ENCODE measurements at regions not wholly inside any gene's neighbourhood (a gene's known extent, or its start where the extent isn't known, plus 50 kb on each side); places are given as distances from the start of the nearest gene placed in this dataset.

DNA sequence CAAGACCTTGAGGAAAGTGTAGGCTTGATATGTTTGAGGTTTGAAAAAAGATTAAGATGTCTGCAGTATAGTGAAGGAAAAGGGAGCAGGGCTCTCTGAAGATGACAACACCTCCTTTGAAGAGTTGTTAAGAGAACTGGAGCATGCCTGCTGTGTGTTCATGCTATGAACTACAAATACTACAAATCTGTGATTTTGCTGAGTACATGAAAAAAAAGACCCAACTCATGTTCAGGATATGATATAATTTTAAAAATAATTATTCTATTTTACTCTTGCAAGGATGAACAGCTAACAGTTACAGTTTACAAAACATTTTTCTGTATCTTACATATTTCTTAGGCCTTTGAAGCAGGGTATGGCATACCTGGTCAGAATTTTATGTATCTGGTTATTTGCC, 305.4 kb upstream of the CWC22 start:
- no peaks in the 10 kb centered on the region for H3K4me1 ChIP-seq
- no peak overlapping the region for H3K27ac ChIP-seq
- DNase-seq (no peak), ATAC-seq (no peak)
- intact Hi-C loops (cut with DNase I): no loop called here
- H3K4me3 ChIP-seq: no peak overlapping the region
- H3K36me3 ChIP-seq: no peaks in the 10 kb centered on the region
- no peak for TF ChIP-seq CTCF (IDR thresholded peaks at IDR 0.05)
- H3K9me3 ChIP-seq: no peaks in the 10 kb centered on the region
- no peaks in the 10 kb centered on the region for H3K27me3 ChIP-seq (ENCODE audit: low read depth)

DNA sequence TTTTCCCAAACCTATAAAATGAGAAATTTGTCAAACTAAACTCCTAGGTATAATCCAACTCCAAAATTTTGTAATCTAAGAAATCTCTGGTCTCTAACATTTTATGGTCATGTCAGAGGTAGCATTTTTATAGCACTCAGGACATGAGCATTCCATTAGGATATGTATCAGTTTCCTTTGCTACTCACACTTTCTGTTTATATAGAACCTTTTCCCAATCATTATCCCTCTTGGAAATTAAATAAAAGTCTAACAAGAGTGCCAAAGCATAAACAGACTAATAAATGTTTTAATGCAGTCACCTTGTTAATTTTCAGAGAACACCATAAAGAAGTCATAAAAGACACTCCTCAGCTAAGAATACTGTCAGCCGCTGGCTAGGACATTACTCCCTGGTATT, 300.0 kb upstream of the CWC22 start:
- intact Hi-C loops (cut with DNase I): no loop called here
- no peak overlapping the region for H3K27ac ChIP-seq
- H3K27me3 ChIP-seq (ENCODE audit: low read depth): no peaks in the 10 kb centered on the region
- H3K36me3 ChIP-seq: no peaks in the 10 kb centered on the region
- TF ChIP-seq CTCF (IDR thresholded peaks at IDR 0.05): no peak
- no peak for DNase-seq
- H3K9me3 ChIP-seq: no peaks in the 10 kb centered on the region
- no peak overlapping the region for H3K4me3 ChIP-seq
- no peaks in the 10 kb centered on the region for H3K4me1 ChIP-seq
- ATAC-seq: no peak

DNA sequence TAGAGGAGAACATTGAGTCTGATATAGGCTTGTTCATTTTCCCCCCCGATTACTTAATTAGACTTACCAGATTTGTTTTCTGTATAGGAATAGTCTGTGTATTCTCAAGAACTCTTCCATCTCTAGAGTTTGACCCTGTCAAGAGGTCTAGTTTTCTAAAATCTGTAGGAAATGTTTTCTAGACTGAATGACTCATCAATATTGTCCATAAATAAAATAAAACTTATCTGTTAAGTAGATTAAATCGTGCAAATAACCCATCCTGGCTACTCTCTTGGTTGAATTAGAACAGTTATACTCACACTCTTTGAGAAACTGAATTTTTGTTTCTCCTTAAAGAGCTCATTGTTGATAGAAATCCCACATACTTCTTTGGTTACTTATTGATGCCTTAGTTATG, 299.2 kb upstream of the CWC22 start:
- intact Hi-C loops (cut with DNase I): no loop called here
- H3K4me3 ChIP-seq: no peak overlapping the region
- no peak for TF ChIP-seq CTCF (IDR thresholded peaks at IDR 0.05)
- no peaks in the 10 kb centered on the region for H3K9me3 ChIP-seq
- H3K27me3 ChIP-seq (ENCODE audit: low read depth): no peaks in the 10 kb centered on the region
- no peaks in the 10 kb centered on the region for H3K36me3 ChIP-seq
- H3K4me1 ChIP-seq: no peaks in the 10 kb centered on the region
- H3K27ac ChIP-seq: no peak overlapping the region
- DNase-seq (no peak), ATAC-seq (no peak)

DNA sequence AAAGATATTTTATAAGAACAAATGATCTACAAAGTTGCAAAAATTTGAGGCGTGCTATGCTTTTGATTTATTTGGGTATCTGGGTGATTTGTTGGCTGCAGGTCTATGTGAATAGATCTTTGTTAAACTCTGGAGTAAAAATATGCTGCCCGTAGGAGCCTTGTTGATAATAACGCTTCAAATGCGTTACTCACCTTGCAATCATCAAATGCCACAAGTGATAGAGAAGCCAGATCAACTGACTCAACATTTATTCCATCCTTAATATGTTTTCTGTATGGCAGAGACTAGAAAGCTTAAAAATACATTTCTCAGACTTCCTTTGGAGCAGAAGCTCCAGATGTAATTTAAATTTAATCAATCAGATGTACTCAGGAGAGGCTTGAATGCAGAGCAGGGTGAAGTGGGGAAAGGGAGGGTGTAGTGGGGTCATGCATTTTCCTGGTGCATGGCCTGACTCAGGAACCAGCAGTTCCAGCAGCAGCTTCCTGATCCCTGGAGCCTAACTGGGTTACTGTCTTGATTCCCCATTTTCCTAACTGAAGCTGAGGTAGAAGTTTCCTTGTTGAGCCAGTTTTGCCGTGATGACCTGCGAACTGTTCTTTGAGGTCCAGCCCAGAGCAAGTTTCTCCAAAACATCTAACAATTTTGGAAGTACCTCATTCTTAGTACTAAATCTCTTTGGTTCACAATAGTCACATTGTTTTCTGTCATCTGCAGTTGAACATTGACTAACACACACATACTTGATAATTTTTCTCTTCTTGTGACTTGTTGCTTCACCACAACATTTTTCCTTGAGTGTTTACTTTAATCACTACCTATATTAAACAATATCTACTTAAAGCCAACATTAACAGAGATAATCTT, 284.7 kb upstream of the CWC22 start:
- no peak for TF ChIP-seq CTCF (IDR thresholded peaks at IDR 0.05)
- H3K4me1 ChIP-seq: no peaks in the 10 kb centered on the region
- H3K27me3 ChIP-seq (ENCODE audit: low read depth): no peaks in the 10 kb centered on the region
- no peaks in the 10 kb centered on the region for H3K9me3 ChIP-seq
- no peak overlapping the region for H3K27ac ChIP-seq
- H3K4me3 ChIP-seq: no peak overlapping the region
- H3K36me3 ChIP-seq: no peaks in the 10 kb centered on the region
- DNase-seq: no peak
- intact Hi-C loops (cut with DNase I): no loop called here
- ATAC-seq: no peak

GRCh38 chr2:180291060-180291459, 284.0 kb upstream of the CWC22 start:
- TF ChIP-seq CTCF (IDR thresholded peaks at IDR 0.05): no peak
- ATAC-seq (no peak), DNase-seq (no peak)
- Histone ChIP-seq H3K36me3 (no peaks in the 10 kb centered on the region), H3K4me1 (no peaks in the 10 kb centered on the region), H3K27me3 (ENCODE audit: low read depth) (no peaks in the 10 kb centered on the region), H3K9me3 (no peaks in the 10 kb centered on the region), H3K4me3 (no peak overlapping the region), H3K27ac (no peak overlapping the region)
- intact Hi-C loops (cut with DNase I): no loop called here
